ENCODE measurements at regions not wholly inside any gene's neighbourhood (a gene's known extent, or its start where the extent isn't known, plus 50 kb on each side); places are given as distances from the start of the nearest gene placed in this dataset.

DNA sequence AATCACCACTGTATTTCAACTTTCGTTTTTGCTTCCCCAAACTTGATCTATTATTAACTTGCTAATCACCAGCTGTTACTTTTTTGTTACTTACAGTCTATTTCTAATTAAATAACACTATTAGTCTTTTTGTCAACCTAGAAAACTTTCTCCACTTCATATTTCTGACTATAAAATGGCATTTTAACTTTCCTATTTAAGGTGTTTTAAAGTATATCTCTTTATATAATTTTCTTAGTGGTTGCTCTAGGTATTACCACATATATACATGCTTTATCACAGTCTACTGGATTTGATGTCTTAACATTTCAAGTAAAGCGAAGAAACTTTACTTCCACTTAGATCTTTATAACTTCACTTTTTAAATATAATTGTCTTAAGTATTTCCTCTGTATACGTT is 421.2 kb downstream of the DCAF12L2 start:
- TF ChIP-seq, protein P1, sequence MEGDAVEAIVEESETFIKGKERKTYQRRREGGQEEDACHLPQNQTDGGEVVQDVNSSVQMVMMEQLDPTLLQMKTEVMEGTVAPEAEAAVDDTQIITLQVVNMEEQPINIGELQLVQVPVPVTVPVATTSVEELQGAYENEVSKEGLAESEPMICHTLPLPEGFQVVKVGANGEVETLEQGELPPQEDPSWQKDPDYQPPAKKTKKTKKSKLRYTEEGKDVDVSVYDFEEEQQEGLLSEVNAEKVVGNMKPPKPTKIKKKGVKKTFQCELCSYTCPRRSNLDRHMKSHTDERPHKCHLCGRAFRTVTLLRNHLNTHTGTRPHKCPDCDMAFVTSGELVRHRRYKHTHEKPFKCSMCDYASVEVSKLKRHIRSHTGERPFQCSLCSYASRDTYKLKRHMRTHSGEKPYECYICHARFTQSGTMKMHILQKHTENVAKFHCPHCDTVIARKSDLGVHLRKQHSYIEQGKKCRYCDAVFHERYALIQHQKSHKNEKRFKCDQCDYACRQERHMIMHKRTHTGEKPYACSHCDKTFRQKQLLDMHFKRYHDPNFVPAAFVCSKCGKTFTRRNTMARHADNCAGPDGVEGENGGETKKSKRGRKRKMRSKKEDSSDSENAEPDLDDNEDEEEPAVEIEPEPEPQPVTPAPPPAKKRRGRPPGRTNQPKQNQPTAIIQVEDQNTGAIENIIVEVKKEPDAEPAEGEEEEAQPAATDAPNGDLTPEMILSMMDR (IDR thresholded peaks at IDR 0.05; ENCODE audit: low read depth, low read length, poor library complexity, severe bottlenecking), result no peak
- TF ChIP-seq EZH2phosphoT487 (IDR thresholded peaks at IDR 0.05; ENCODE audit: borderline replicate concordance, low read length), result no peak
